Coronary artery (tissue), 2 donors: ENCODE measurements at regions not wholly inside any gene's neighbourhood (a gene's known extent, or its start where the extent isn't known, plus 50 kb on each side); places are given as distances from the start of the nearest gene placed in this dataset.

Experiments used
- DNase-seq: peaks from one replicate; pipeline ENCODE4 v3.0.0-alpha.2; 2017; ENCODE audit warnings: low spot score
- H3K27ac ChIP-seq, 2 donors: fragments of 200-600 bp; sonication (generic); one replicate each; pipeline ENCODE4 v1.5.1; 2016 to 2019
- H3K4me3 ChIP-seq: fragments of 200-600 bp; sonication (generic); 2 replicates; pipeline ENCODE4 v1.5.1; 2016; ENCODE audit warnings: mild to moderate bottlenecking, moderate library complexity
- CTCF ChIP-seq: fragments of 200-600 bp; sonication (generic); IDR thresholded peaks from one replicate; pipeline ENCODE4 v1.5.1; 2019; ENCODE audit warnings: antibody characterized with exemption

GRCh38 chr1:162970021-162970420 lies 99.1 kb upstream of the RGS4 start:
- DNase-seq, result no peak
- TF ChIP-seq CTCF, result no peak
- Histone ChIP-seq H3K27ac (no peak overlapping the region), H3K4me3 (no peak overlapping the region)

GRCh38 chr1:162966613-162967012 lies 102.5 kb upstream of the RGS4 start:
- Histone ChIP-seq H3K27ac (no peak overlapping the region), H3K4me3 (no peak overlapping the region)
- TF ChIP-seq CTCF, result no peak
- DNase-seq, result no peak

GRCh38 chr1:162964901-162965300 lies 103.9 kb upstream of the CCDC190 start:
- TF ChIP-seq CTCF, result no peak
- H3K27ac ChIP-seq, result no peak overlapping the region
- no peak for DNase-seq

GRCh38 chr1:162956922-162957321 lies 95.9 kb upstream of the CCDC190 start:
- no peak overlapping the region for H3K4me3 ChIP-seq
- H3K27ac ChIP-seq, result no peak overlapping the region
- DNase-seq, result no peak
- TF ChIP-seq CTCF, result no peak

More at GRCh38 chr1:162964901-162965300, 103.9 kb upstream of the CCDC190 start:
- no peak overlapping the region for H3K4me3 ChIP-seq

- Histone ChIP-seq H3K27ac (no peak overlapping the region), H3K4me3 (no peak overlapping the region)
- TF ChIP-seq CTCF, result no peak
- DNase-seq, result no peak
Measured at GRCh38 chr1:162954824-162955223, 93.8 kb upstream of the CCDC190 start.

- no peak overlapping the region for H3K4me3 ChIP-seq
- H3K27ac ChIP-seq, result no peak overlapping the region
- no peak for TF ChIP-seq CTCF
- DNase-seq, result no peak
Measured at GRCh38 chr1:162952956-162953355, 92.0 kb upstream of the CCDC190 start.

GRCh38 chr1:162951553-162952315 lies 90.8 kb upstream of the CCDC190 start:
- no peak for DNase-seq
- TF ChIP-seq CTCF, result no peak
- Histone ChIP-seq H3K4me3 (no peak overlapping the region), H3K27ac (no peak overlapping the region)
